ENCODE measurements at regions not wholly inside any gene's neighbourhood (a gene's known extent, or its start where the extent isn't known, plus 50 kb on each side); places are given as distances from the start of the nearest gene placed in this dataset.
"Not testable (repeated sequence)": the region's sequence is repeated elsewhere in the genome, so short reads cannot be mapped to it uniquely, and the experiment has no call there.

GRCh38 chr4:158958489-158959270, 144.2 kb upstream of the RAPGEF2 start:
- DNase-seq (ENCODE audit: low spot score): no peak

- no peak for DNase-seq (ENCODE audit: low spot score)
Measured at GRCh38 chr4:158962393-158962792, 140.5 kb upstream of the RAPGEF2 start.

GRCh38 chr4:158963282-158963681, 139.6 kb upstream of the RAPGEF2 start:
- DNase-seq (ENCODE audit: low spot score): not testable (repeated sequence)

- no peak for DNase-seq (ENCODE audit: low spot score)
Measured at GRCh38 chr4:158964114-158964727, 138.7 kb upstream of the RAPGEF2 start.

- no peak for DNase-seq (ENCODE audit: low spot score)
Measured at GRCh38 chr4:158964728-158965124, 138.2 kb upstream of the RAPGEF2 start.

GRCh38 chr4:158965226-158965625, 137.7 kb upstream of the RAPGEF2 start:
- DNase-seq (ENCODE audit: low spot score): no peak

- no peak for DNase-seq (ENCODE audit: low spot score)
Measured at GRCh38 chr4:158966091-158966490, 136.8 kb upstream of the RAPGEF2 start.

GRCh38 chr4:158968961-158969360, 133.9 kb upstream of the RAPGEF2 start:
- DNase-seq (ENCODE audit: low spot score): no peak

GRCh38 chr4:158970812-158971211, 132.1 kb upstream of the RAPGEF2 start:
- no peak for DNase-seq (ENCODE audit: low spot score)

GRCh38 chr4:158974438-158974837, 128.4 kb upstream of the RAPGEF2 start:
- DNase-seq (ENCODE audit: low spot score): not testable (repeated sequence)

- DNase-seq (ENCODE audit: low spot score): not testable (repeated sequence)
Measured at GRCh38 chr4:158980711-158981110, 122.2 kb upstream of the RAPGEF2 start.

- no peak for DNase-seq (ENCODE audit: low spot score)
Measured at GRCh38 chr4:158991534-158992155, 111.2 kb upstream of the RAPGEF2 start.

- no peak for DNase-seq (ENCODE audit: low spot score)
Measured at GRCh38 chr4:158993891-158994290, 109.0 kb upstream of the RAPGEF2 start.

- DNase-seq (ENCODE audit: low spot score): no peak
Measured at GRCh38 chr4:158995040-158995439, 107.8 kb upstream of the RAPGEF2 start.

GRCh38 chr4:158995965-158996364, 106.9 kb upstream of the RAPGEF2 start:
- DNase-seq (ENCODE audit: low spot score): no peak

GRCh38 chr4:158996669-158997074, 106.2 kb upstream of the RAPGEF2 start:
- no peak for DNase-seq (ENCODE audit: low spot score)

- DNase-seq (ENCODE audit: low spot score): no peak
Measured at GRCh38 chr4:158997660-158998349, 105.1 kb upstream of the RAPGEF2 start.

- DNase-seq (ENCODE audit: low spot score): no peak
Measured at GRCh38 chr4:158998624-158999023, 104.3 kb upstream of the RAPGEF2 start.

- DNase-seq (ENCODE audit: low spot score): no peak
Measured at GRCh38 chr4:158999166-158999682, 103.7 kb upstream of the RAPGEF2 start.

- DNase-seq (ENCODE audit: low spot score): no peak
Measured at GRCh38 chr4:158999849-159000248, 103.0 kb upstream of the RAPGEF2 start.

GRCh38 chr4:159002950-159003349, 99.9 kb upstream of the RAPGEF2 start:
- DNase-seq (ENCODE audit: low spot score): no peak
